ENCODE measurements at regions not wholly inside any gene's neighbourhood (a gene's known extent, or its start where the extent isn't known, plus 50 kb on each side); places are given as distances from the start of the nearest gene placed in this dataset.

- no peak overlapping the region for H3K27ac Mint-ChIP-seq
- CTCF ChIA-PET = interaction anchor here (2.2 kb wide), 1 partner anchor 20 kb away, joined by 5 read pairs; no protein-coding TSS in a partner anchor
- no peaks in the 10 kb centered on the region for H3K9me3 ChIP-seq (ENCODE audit: low read length)
- no peaks in the 10 kb centered on the region for H3K4me1 ChIP-seq (ENCODE audit: insufficient read depth, low read length)
- no peak overlapping the region for H3K27ac ChIP-seq (ENCODE audit: low read depth, low read length)
- no peaks in the 10 kb centered on the region for H3K4me1 Mint-ChIP-seq
- POLR2A ChIA-PET = no interaction called here
- H3K36me3 ChIP-seq (ENCODE audit: insufficient read depth, low read length) = no peaks in the 10 kb centered on the region
- no peaks in the 10 kb centered on the region for H3K9me3 Mint-ChIP-seq
- H3K4me3 Mint-ChIP-seq = no peak overlapping the region
- DNase-seq = no peak
- no peak overlapping the region for H3K4me3 ChIP-seq (ENCODE audit: low read length)
- peaks cover 2 to 17% of the 10 kb centered on the region in 2 donors for H3K27me3 Mint-ChIP-seq
- no peaks in the 10 kb centered on the region for H3K27me3 ChIP-seq (ENCODE audit: insufficient read depth, low read length, poor library complexity, severe bottlenecking)
- H3K36me3 Mint-ChIP-seq = no peaks in the 10 kb centered on the region
These were observed 645.2 kb downstream of the LMO4 start for GRCh38 chr1:87973896-87974295.

- H3K4me3 ChIP-seq (ENCODE audit: low read length) = no peak overlapping the region
- no peaks in the 10 kb centered on the region for H3K4me1 ChIP-seq (ENCODE audit: insufficient read depth, low read length)
- Mint-ChIP-seq H3K27ac (no peak overlapping the region), H3K9me3 (no peaks in the 10 kb centered on the region), H3K36me3 (no peaks in the 10 kb centered on the region), H3K27me3 (peaks cover 2 to 29% of the 10 kb centered on the region in 2 donors), H3K4me1 (no peaks in the 10 kb centered on the region), H3K4me3 (no peak overlapping the region)
- no peaks in the 10 kb centered on the region for H3K36me3 ChIP-seq (ENCODE audit: insufficient read depth, low read length)
- H3K27ac ChIP-seq (ENCODE audit: low read depth, low read length) = no peak overlapping the region
- no peaks in the 10 kb centered on the region for H3K9me3 ChIP-seq (ENCODE audit: low read length)
- ChIA-PET CTCF (no interaction called here), POLR2A (no interaction called here)
- H3K27me3 ChIP-seq (ENCODE audit: insufficient read depth, low read length, poor library complexity, severe bottlenecking) = no peaks in the 10 kb centered on the region
- DNase-seq = no peak
These were observed 647.6 kb downstream of the LMO4 start for GRCh38 chr1:87976316-87976715.

GRCh38 chr1:87977145-87977544, 648.5 kb downstream of the LMO4 start:
- no peaks in the 10 kb centered on the region for H3K4me1 Mint-ChIP-seq
- Histone ChIP-seq H3K27ac (ENCODE audit: low read depth, low read length) (no peak overlapping the region), H3K27me3 (ENCODE audit: insufficient read depth, low read length, poor library complexity, severe bottlenecking) (no peaks in the 10 kb centered on the region), H3K36me3 (ENCODE audit: insufficient read depth, low read length) (no peaks in the 10 kb centered on the region), H3K4me3 (ENCODE audit: low read length) (no peak overlapping the region), H3K4me1 (ENCODE audit: insufficient read depth, low read length) (no peaks in the 10 kb centered on the region), H3K9me3 (ENCODE audit: low read length) (no peaks in the 10 kb centered on the region)
- ChIA-PET POLR2A (no interaction called here), CTCF (no interaction called here)
- no peak overlapping the region for H3K27ac Mint-ChIP-seq
- DNase-seq = no peak
- H3K4me3 Mint-ChIP-seq = no peak overlapping the region
- no peaks in the 10 kb centered on the region for H3K9me3 Mint-ChIP-seq
- peaks cover 2 to 33% of the 10 kb centered on the region in 2 donors for H3K27me3 Mint-ChIP-seq
- H3K36me3 Mint-ChIP-seq = no peaks in the 10 kb centered on the region

GRCh38 chr1:87979079-87979478, 650.4 kb downstream of the LMO4 start:
- Histone ChIP-seq H3K27me3 (ENCODE audit: insufficient read depth, low read length, poor library complexity, severe bottlenecking) (no peaks in the 10 kb centered on the region), H3K4me3 (ENCODE audit: low read length) (no peak overlapping the region), H3K27ac (ENCODE audit: low read depth, low read length) (no peak overlapping the region), H3K4me1 (ENCODE audit: insufficient read depth, low read length) (no peaks in the 10 kb centered on the region), H3K9me3 (ENCODE audit: low read length) (no peaks in the 10 kb centered on the region), H3K36me3 (ENCODE audit: insufficient read depth, low read length) (no peaks in the 10 kb centered on the region)
- POLR2A ChIA-PET = no interaction called here
- Mint-ChIP-seq H3K27me3 (peaks cover 2 to 34% of the 10 kb centered on the region in 2 donors), H3K4me3 (no peak overlapping the region), H3K36me3 (no peaks in the 10 kb centered on the region), H3K27ac (no peak overlapping the region), H3K9me3 (no peaks in the 10 kb centered on the region), H3K4me1 (no peaks in the 10 kb centered on the region)
- no peak for DNase-seq
- CTCF ChIA-PET = no interaction called here

- no peak overlapping the region for H3K27ac Mint-ChIP-seq
- DNase-seq = no peak
- ChIA-PET CTCF (no interaction called here), POLR2A (no interaction called here)
- no peaks in the 10 kb centered on the region for H3K27me3 ChIP-seq (ENCODE audit: insufficient read depth, low read length, poor library complexity, severe bottlenecking)
- no peaks in the 10 kb centered on the region for H3K36me3 ChIP-seq (ENCODE audit: insufficient read depth, low read length)
- H3K4me1 Mint-ChIP-seq = no peaks in the 10 kb centered on the region
- H3K27ac ChIP-seq (ENCODE audit: low read depth, low read length) = no peak overlapping the region
- H3K9me3 ChIP-seq (ENCODE audit: low read length) = no peaks in the 10 kb centered on the region
- no peaks in the 10 kb centered on the region for H3K36me3 Mint-ChIP-seq
- H3K4me3 Mint-ChIP-seq = no peak overlapping the region
- H3K4me1 ChIP-seq (ENCODE audit: insufficient read depth, low read length) = no peaks in the 10 kb centered on the region
- peaks cover 2 to 36% of the 10 kb centered on the region in 2 donors for H3K27me3 Mint-ChIP-seq
- H3K4me3 ChIP-seq (ENCODE audit: low read length) = no peak overlapping the region
- no peaks in the 10 kb centered on the region for H3K9me3 Mint-ChIP-seq
These were observed 651.8 kb downstream of the LMO4 start for GRCh38 chr1:87980494-87980893.

GRCh38 chr1:87981386-87981785, 652.7 kb downstream of the LMO4 start:
- Mint-ChIP-seq H3K27ac (no peak overlapping the region), H3K27me3 (peaks cover 2 to 33% of the 10 kb centered on the region in 2 donors), H3K4me3 (no peak overlapping the region), H3K36me3 (no peaks in the 10 kb centered on the region), H3K4me1 (no peaks in the 10 kb centered on the region), H3K9me3 (no peaks in the 10 kb centered on the region)
- CTCF ChIA-PET = no interaction called here
- POLR2A ChIA-PET = no interaction called here
- no peak for DNase-seq
- no peaks in the 10 kb centered on the region for H3K9me3 ChIP-seq (ENCODE audit: low read length)
- H3K27ac ChIP-seq (ENCODE audit: low read depth, low read length) = no peak overlapping the region
- no peaks in the 10 kb centered on the region for H3K4me1 ChIP-seq (ENCODE audit: insufficient read depth, low read length)
- H3K27me3 ChIP-seq (ENCODE audit: insufficient read depth, low read length, poor library complexity, severe bottlenecking) = no peaks in the 10 kb centered on the region
- H3K4me3 ChIP-seq (ENCODE audit: low read length) = no peak overlapping the region
- no peaks in the 10 kb centered on the region for H3K36me3 ChIP-seq (ENCODE audit: insufficient read depth, low read length)

GRCh38 chr1:87981810-87982209, 653.1 kb downstream of the LMO4 start:
- Histone ChIP-seq H3K36me3 (ENCODE audit: insufficient read depth, low read length) (no peaks in the 10 kb centered on the region), H3K9me3 (ENCODE audit: low read length) (no peaks in the 10 kb centered on the region), H3K4me3 (ENCODE audit: low read length) (no peak overlapping the region), H3K4me1 (ENCODE audit: insufficient read depth, low read length) (no peaks in the 10 kb centered on the region), H3K27me3 (ENCODE audit: insufficient read depth, low read length, poor library complexity, severe bottlenecking) (no peaks in the 10 kb centered on the region), H3K27ac (ENCODE audit: low read depth, low read length) (no peak overlapping the region)
- ChIA-PET POLR2A (no interaction called here), CTCF (no interaction called here)
- Mint-ChIP-seq H3K36me3 (no peaks in the 10 kb centered on the region), H3K4me1 (no peaks in the 10 kb centered on the region), H3K4me3 (no peak overlapping the region), H3K27ac (no peak overlapping the region), H3K27me3 (peaks cover 2 to 33% of the 10 kb centered on the region in 2 donors), H3K9me3 (no peaks in the 10 kb centered on the region)
- no peak for DNase-seq

GRCh38 chr1:87983841-87984240, 655.2 kb downstream of the LMO4 start:
- Histone ChIP-seq H3K27ac (ENCODE audit: low read depth, low read length) (no peak overlapping the region), H3K36me3 (ENCODE audit: insufficient read depth, low read length) (no peaks in the 10 kb centered on the region), H3K4me3 (ENCODE audit: low read length) (no peak overlapping the region), H3K27me3 (ENCODE audit: insufficient read depth, low read length, poor library complexity, severe bottlenecking) (no peaks in the 10 kb centered on the region), H3K9me3 (ENCODE audit: low read length) (no peaks in the 10 kb centered on the region), H3K4me1 (ENCODE audit: insufficient read depth, low read length) (no peaks in the 10 kb centered on the region)
- no peak for DNase-seq
- no peak overlapping the region for H3K27ac Mint-ChIP-seq
- no peaks in the 10 kb centered on the region for H3K9me3 Mint-ChIP-seq
- peaks cover 1 to 20% of the 10 kb centered on the region in 2 donors for H3K27me3 Mint-ChIP-seq
- H3K4me1 Mint-ChIP-seq = no peaks in the 10 kb centered on the region
- POLR2A ChIA-PET = no interaction called here
- CTCF ChIA-PET = no interaction called here
- no peaks in the 10 kb centered on the region for H3K36me3 Mint-ChIP-seq
- no peak overlapping the region for H3K4me3 Mint-ChIP-seq

GRCh38 chr1:87985071-87985470, 656.4 kb downstream of the LMO4 start:
- H3K27ac Mint-ChIP-seq = no peak overlapping the region
- no peak for DNase-seq
- H3K4me1 Mint-ChIP-seq = no peaks in the 10 kb centered on the region
- no peak overlapping the region for H3K4me3 Mint-ChIP-seq
- H3K9me3 ChIP-seq (ENCODE audit: low read length) = no peaks in the 10 kb centered on the region
- no peak overlapping the region for H3K4me3 ChIP-seq (ENCODE audit: low read length)
- H3K36me3 ChIP-seq (ENCODE audit: insufficient read depth, low read length) = no peaks in the 10 kb centered on the region
- peaks cover 1 to 17% of the 10 kb centered on the region in 2 donors for H3K27me3 Mint-ChIP-seq
- H3K9me3 Mint-ChIP-seq = no peaks in the 10 kb centered on the region
- POLR2A ChIA-PET = no interaction called here
- no peaks in the 10 kb centered on the region for H3K27me3 ChIP-seq (ENCODE audit: insufficient read depth, low read length, poor library complexity, severe bottlenecking)
- no peaks in the 10 kb centered on the region for H3K36me3 Mint-ChIP-seq
- no peaks in the 10 kb centered on the region for H3K4me1 ChIP-seq (ENCODE audit: insufficient read depth, low read length)
- no peak overlapping the region for H3K27ac ChIP-seq (ENCODE audit: low read depth, low read length)
- CTCF ChIA-PET = no interaction called here

Data from CD8-positive, alpha-beta memory T cell (primary cell).